ENCODE measurements at regions not wholly inside any gene's neighbourhood (a gene's known extent, or its start where the extent isn't known, plus 50 kb on each side); places are given as distances from the start of the nearest gene placed in this dataset.

- DNase-seq: no peak
Observed at GRCh38 chr10:121661451-121661851, 63.2 kb upstream of the FGFR2 start.

- no peak for DNase-seq
Observed at GRCh38 chr10:121659236-121659635, 61.0 kb upstream of the FGFR2 start.

- DNase-seq: no peak
Observed at GRCh38 chr10:121658611-121659010, 60.4 kb upstream of the FGFR2 start.

GRCh38 chr10:121658111-121658510 lies 59.9 kb upstream of the FGFR2 start:
- no peak for DNase-seq

GRCh38 chr10:121655254-121656144 lies 57.3 kb upstream of the FGFR2 start:
- no peak for DNase-seq

- DNase-seq: no peak
Observed at GRCh38 chr10:121654021-121654545, 55.8 kb upstream of the FGFR2 start.

- DNase-seq: no peak
Observed at GRCh38 chr10:121653608-121654007, 55.4 kb upstream of the FGFR2 start.

GRCh38 chr10:121648493-121648892 lies 50.2 kb upstream of the FGFR2 start:
- no peak for DNase-seq

GRCh38 chr10:121648059-121648458 lies 49.8 kb upstream of the FGFR2 start:
- DNase-seq: no peak

Measured in DMS 273 treated with DMSO at 0.1 percent for 48 hours (cell line).